ENCODE measurements at regions not wholly inside any gene's neighbourhood (a gene's known extent, or its start where the extent isn't known, plus 50 kb on each side); places are given as distances from the start of the nearest gene placed in this dataset.

GRCh38 chr1:81525085-81525484, 275.6 kb upstream of the ADGRL2 start:
- no peak overlapping the region for H3K27ac ChIP-seq (ENCODE audit: low read depth, low read length)
- no peak for TF ChIP-seq CTCF (conservative IDR thresholded peaks at IDR 0.05)
- H3K4me3 Mint-ChIP-seq = no peak overlapping the region
- H3K27me3 ChIP-seq (ENCODE audit: control insufficient read depth, insufficient read depth, low read length, poor library complexity, severe bottlenecking) = peaks cover 10% of the 10 kb centered on the region
- H3K27me3 Mint-ChIP-seq (ENCODE audit: insufficient read depth) = peaks cover 10% of the 10 kb centered on the region
- H3K9ac ChIP-seq (ENCODE audit: extremely low read depth, low read length, poor library complexity, severe bottlenecking) = no peak overlapping the region
- no peak for DNase-seq
- H3K9me3 Mint-ChIP-seq = no peaks in the 10 kb centered on the region
- no peak overlapping the region for H3K4me3 ChIP-seq (ENCODE audit: low read length)
- H3K4me1 Mint-ChIP-seq = peaks cover 4% of the 10 kb centered on the region
- H3K36me3 ChIP-seq (ENCODE audit: control insufficient read depth, insufficient read depth, low read length) = no peaks in the 10 kb centered on the region
- WGBS, 2 experiments (ENCODE audit: insufficient coverage in 1 of 2, insufficient read length in 1 of 2) = 88 to 94% methylated on average over 9 of the region's 9 CpGs
- no peaks in the 10 kb centered on the region for H3K4me1 ChIP-seq (ENCODE audit: control insufficient read depth, insufficient read depth, low read length)
- H3K36me3 Mint-ChIP-seq (ENCODE audit: low read depth) = no peaks in the 10 kb centered on the region
- no peak overlapping the region for H3K27ac Mint-ChIP-seq
- H3K9me3 ChIP-seq (ENCODE audit: control insufficient read depth, low read length) = no peaks in the 10 kb centered on the region

- Mint-ChIP-seq H3K4me3 (no peak overlapping the region), H3K4me1 (peaks cover 27% of the 10 kb centered on the region), H3K36me3 (ENCODE audit: low read depth) (no peaks in the 10 kb centered on the region), H3K27me3 (ENCODE audit: insufficient read depth) (peaks cover 10% of the 10 kb centered on the region), H3K9me3 (no peaks in the 10 kb centered on the region), H3K27ac (no peak overlapping the region)
- Histone ChIP-seq H3K27ac (ENCODE audit: low read depth, low read length) (no peak overlapping the region), H3K27me3 (ENCODE audit: control insufficient read depth, insufficient read depth, low read length, poor library complexity, severe bottlenecking) (peaks cover 10% of the 10 kb centered on the region), H3K9ac (ENCODE audit: extremely low read depth, low read length, poor library complexity, severe bottlenecking) (no peak overlapping the region), H3K36me3 (ENCODE audit: control insufficient read depth, insufficient read depth, low read length) (no peaks in the 10 kb centered on the region), H3K4me3 (ENCODE audit: low read length) (no peak overlapping the region), H3K4me1 (ENCODE audit: control insufficient read depth, insufficient read depth, low read length) (peaks cover 4% of the 10 kb centered on the region), H3K9me3 (ENCODE audit: control insufficient read depth, low read length) (no peaks in the 10 kb centered on the region)
- DNase-seq = no peak
- 86% methylated on average over 1 of the region's 1 CpG; no CpG with 5 or more reads in 1 of the 2 experiments for WGBS, 2 experiments (ENCODE audit: insufficient coverage in 1 of 2, insufficient read length in 1 of 2)
- TF ChIP-seq CTCF (conservative IDR thresholded peaks at IDR 0.05) = no peak
Measured at GRCh38 chr1:81519987-81520386, 280.7 kb upstream of the ADGRL2 start.

- peak overlapping the region; percentile 33 for H3K4me3 ChIP-seq (ENCODE audit: low read length)
- H3K4me1 ChIP-seq (ENCODE audit: control insufficient read depth, insufficient read depth, low read length) = peaks cover 9% of the 10 kb centered on the region
- H3K9me3 ChIP-seq (ENCODE audit: control insufficient read depth, low read length) = no peaks in the 10 kb centered on the region
- no peak overlapping the region for H3K27ac ChIP-seq (ENCODE audit: low read depth, low read length)
- no peaks in the 10 kb centered on the region for H3K9me3 Mint-ChIP-seq
- H3K27me3 Mint-ChIP-seq (ENCODE audit: insufficient read depth) = peaks cover 10% of the 10 kb centered on the region
- peaks cover 43% of the 10 kb centered on the region for H3K4me1 Mint-ChIP-seq
- no peaks in the 10 kb centered on the region for H3K36me3 ChIP-seq (ENCODE audit: control insufficient read depth, insufficient read depth, low read length)
- peak overlapping the region; percentile 25 for H3K4me3 Mint-ChIP-seq
- peaks cover 10% of the 10 kb centered on the region for H3K27me3 ChIP-seq (ENCODE audit: control insufficient read depth, insufficient read depth, low read length, poor library complexity, severe bottlenecking)
- no peak overlapping the region for H3K9ac ChIP-seq (ENCODE audit: extremely low read depth, low read length, poor library complexity, severe bottlenecking)
- 62 to 64% methylated on average over 6 to 8 of the region's 8 CpGs for WGBS, 2 experiments (ENCODE audit: insufficient coverage in 1 of 2, insufficient read length in 1 of 2)
- peak; percentile 63 for DNase-seq
- H3K36me3 Mint-ChIP-seq (ENCODE audit: low read depth) = no peaks in the 10 kb centered on the region
- TF ChIP-seq CTCF (conservative IDR thresholded peaks at IDR 0.05) = no peak
- no peak overlapping the region for H3K27ac Mint-ChIP-seq
Measured at GRCh38 chr1:81517987-81518386, 282.7 kb upstream of the ADGRL2 start.

All from endodermal cell (in vitro differentiated cells).